CD4-positive, alpha-beta T cell treated with Interleukin-4 for 1 hour (primary cell): ENCODE measurements at regions not wholly inside any gene's neighbourhood (a gene's known extent, or its start where the extent isn't known, plus 50 kb on each side); places are given as distances from the start of the nearest gene placed in this dataset.

ENCODE experiments used
- DNase-seq, 2 donors: peaks; one replicate each; pipeline ENCODE4 v3.0.0-alpha.2; 2020 to 2022

DNA sequence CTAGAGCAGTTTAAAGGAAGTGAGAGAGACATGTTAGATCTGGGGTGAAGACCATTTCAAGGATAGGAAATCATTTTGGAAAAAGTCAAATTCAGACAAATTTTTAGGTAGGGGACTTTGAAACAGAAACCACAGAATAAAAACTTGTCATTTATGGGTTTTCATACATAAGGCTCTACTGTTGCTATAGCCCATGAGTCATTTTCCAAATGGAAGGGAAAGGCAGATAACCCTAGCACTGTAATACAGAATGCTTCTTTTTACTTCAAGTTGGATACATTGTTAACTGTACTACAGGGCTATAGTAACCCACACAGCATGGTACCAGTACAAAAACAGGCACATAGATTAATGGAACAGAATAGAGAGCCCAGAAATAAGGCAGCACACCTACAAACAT, 455.4 kb downstream of the EBF1 start:
- no peak for DNase-seq

DNA sequence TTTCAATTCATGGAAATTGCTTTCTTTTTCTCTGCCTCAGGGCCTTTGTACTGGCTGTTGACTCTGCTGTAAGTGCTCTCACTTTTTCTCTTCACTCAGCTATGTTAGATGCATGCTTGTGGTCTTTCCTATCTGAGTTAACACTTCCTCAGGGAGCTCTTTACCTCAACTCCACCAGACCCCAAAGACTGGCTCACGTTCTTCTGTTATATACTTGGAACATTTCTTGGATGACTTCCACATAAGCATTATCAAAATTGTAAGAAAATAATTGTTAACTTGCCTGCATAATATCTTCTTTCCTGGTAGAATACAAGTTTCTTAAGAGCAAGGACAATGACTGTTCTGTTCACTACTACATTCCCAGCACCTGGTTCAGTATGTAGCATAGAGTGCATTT, 455.9 kb downstream of the EBF1 start:
- no peak for DNase-seq

DNA sequence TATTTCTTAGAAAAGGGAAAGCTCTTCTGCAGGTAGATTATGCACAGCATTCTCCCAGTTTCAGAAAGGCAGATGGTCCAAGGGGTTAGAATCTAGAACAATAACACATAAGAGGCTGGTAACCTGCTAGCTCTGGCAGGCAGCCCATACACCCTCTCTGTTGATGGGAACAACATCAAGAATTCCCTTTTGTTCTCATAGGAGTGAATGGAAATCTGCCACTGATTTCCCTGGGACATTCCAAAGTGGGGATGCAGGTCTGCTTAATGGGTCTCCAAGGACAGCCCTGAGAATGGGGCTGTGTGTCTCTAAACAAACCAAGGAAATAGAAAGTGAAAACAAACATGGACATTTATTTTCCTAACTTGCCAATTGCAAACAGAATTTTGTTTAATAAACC, 456.8 kb downstream of the EBF1 start:
- DNase-seq, result no peak

DNA sequence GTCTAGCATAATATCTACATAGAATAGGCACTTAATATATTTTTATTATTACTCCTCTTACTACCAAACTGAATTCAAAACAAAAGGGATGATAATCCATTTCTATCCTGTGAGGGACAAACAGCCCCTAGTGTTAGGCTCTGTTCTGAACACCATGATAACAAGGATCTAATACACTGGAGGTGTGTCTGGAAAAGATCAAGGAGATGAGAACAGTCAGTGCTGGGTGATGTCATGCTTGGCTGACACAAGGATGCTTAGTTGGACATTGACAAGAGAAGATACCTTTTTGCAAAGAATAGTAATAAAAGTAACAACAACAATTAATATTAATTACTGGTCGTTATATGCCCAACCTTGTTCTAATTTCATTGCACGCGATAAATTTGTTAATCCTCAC, 458.7 kb downstream of the EBF1 start:
- DNase-seq, result no peak

DNA sequence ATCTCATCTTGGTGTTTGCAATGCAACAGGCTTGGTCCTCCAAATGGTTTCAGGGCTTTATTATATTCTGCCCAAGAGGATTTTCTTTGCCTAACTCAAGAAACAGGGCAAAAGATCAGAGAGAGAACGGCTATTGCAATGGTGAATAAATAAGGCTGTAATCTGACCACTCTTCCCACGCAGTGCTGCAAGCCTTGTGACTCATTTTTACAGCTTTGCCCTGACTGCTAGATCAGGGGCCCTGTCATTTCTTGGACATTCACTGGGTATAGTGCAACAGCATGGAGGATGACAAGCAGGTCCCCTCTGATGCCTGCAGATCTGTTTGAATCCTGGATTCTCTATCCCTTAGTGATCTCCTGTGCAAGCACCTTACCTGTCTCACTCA, 459.1 kb downstream of the EBF1 start:
- DNase-seq, result no peak

DNA sequence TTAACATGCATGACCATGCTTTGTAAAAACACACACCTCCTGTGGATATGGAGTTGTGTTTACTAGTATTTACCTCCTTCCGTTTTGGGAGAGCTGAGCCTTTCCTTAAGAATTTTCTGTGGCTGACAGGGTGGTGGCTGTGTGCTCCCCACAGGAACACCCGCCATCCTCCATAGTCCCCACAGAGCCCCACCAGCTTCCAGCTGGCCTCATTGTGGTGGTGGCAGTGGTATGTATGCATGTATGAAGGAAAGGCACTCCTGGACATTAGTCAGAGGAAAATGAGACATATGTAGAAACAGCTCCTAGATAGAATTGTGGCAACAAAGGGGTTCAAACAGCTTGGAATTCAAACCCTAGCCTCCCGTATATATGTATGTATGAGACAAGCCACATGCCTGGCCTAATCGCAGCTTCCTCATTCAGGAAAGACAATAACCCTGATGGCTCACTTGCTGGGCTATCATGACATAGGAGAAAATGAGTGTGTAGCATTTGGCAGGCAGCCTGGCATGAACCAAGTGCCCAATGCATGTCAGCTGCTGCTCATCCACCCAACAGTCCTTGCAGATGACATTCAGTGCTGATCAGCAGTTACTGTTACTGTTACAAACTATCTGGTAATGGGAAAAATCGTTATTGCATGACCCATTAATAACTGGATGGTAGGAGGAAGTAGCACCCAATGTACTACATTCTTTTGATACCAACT, 459.7 kb downstream of the EBF1 start:
- DNase-seq, result no peak

DNA sequence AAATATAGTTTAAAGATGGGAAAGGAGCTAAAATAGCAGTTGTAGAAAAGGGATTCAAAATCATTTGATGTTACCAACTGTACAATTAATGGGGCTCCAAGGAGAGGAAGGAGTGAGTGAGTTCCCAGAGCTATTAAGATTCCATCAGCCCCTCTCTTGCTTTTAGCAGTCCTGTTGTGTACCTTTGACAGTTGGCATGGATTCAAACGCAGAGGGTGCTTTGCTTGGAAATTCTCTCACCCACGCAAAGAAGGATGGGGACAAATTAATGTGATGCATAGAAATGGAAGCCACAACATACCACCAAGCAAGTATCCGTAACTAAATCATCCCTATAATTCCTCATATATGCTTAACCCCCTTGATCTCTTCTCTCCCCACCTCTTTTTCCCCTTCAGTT, 461.3 kb downstream of the EBF1 start:
- no peak for DNase-seq

DNA sequence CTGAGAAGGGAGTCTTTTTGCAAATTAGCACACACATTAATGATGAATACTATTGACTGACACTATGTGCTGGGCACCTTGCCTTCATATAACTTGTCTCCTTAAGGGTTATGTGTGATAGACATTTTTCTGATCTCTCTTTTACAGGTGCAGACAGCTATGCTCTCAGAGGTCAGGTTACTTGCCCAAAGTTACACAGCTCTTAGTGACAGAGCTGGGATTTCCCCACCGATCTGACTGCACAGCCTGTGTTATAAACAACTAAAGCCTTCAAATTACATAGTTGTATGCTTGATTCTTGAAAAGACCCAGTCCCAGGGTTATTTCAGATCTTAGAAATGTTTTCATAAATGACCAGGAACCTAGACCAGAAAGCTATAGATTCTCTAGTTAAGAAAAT, 462.7 kb downstream of the EBF1 start:
- DNase-seq, result no peak

DNA sequence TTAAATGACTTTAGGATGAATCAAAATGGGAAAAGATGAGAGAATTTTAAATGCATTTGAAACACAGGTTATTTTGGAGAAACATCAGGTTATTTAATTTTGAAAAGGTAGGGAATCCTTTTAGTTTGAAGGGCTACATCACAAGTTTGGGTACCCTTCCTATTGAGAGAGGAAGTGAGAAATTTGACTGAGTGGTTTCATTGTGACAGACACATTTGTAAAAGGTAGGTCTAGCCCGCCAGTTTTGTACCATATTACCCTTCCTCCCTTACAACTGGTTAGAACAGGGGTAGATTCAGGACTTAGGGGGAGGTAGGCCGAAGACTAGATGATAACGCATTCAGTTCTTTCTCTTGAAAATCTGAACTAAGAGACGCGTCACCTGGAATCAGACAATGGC, 464.2 kb downstream of the EBF1 start:
- DNase-seq, result no peak

DNA sequence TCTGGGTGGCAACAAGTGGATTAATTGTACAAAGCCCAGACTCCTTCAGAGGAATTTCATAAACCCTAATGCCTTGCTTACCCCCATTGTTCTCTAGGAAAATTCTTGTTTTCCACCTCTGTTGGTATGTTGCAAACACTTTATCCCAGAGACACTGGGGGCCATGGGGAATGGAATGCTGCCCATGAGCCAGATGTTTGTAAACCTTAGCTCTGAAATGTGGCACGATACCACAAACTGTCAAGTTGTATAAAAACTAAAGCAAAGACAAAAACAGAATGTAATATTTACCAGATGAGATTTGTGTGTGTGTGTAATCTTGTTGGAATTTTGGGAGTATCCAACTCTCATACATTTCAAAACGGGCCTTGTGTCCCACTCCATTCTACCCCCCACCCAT, 465.0 kb downstream of the EBF1 start:
- DNase-seq, result no peak

DNA sequence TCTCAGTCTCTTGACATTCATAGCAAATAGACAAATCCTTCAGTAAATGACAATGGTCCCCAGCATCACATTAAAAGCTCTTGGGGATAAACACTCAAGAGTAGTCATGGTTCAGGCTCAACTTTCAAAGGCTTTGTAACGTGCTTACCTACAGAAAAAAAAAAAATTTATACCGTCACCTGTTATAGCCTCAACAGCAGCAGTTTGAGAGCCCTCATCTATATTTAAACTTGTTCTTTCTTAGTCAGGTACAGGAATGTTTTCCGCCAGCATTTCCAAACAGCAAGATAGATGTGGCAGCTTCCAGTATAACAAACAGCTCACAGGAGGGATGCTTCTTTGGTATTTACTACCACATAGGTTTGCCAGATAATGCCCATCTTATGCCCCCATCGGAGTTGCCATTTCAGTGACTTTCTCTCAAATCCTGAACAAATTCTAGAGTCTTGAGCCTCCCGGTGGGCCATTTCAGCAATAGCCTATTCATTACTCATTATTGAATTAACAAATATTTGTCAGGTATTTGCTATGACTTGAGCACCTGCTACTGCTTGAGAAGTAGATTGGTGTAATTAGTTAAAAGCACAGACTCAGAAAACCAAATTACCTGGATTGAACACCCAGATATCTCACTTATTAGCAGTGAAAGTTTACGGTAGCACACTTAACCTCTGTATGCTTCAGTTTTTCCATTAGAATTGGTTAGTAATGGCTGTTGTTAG, 470.0 kb downstream of the EBF1 start:
- no peak for DNase-seq

DNA sequence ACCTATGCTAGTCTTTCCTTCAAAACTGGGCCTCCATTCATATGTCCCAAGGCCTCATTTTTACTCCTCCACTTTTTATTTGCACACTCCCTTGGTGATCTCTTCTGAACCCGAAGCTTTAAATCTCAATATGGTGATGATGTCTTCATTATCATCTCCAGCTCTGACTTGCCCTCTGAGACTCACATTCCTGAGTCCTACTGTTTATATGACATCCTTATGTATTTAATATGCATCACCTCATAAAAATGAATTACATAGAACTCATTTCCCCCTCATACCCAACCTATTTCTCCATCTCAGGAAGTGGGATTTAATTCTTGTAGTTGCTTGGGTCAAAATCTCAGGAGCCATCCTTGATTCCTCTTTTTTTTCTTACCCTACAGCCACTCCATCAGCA, 473.0 kb downstream of the EBF1 start:
- no peak for DNase-seq

DNA sequence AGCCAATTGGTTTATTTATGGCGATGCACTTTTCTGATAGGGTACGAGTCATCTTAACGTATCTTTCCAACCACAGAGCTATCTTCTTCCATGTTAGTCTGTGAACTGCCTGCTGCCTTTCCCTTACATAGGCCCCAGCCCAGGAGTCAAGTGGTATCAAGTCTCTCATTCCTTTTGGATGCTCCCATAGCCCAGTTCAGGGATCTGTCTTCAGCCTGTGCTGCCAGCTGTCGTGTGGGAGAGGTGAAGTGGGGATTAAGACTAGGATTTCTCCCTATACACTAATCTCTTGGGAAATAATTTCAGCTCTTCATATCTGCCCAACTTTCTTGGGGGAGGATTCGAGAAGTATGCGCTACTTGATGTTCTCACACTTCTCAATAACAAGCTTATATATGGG, 475.7 kb downstream of the EBF1 start:
- DNase-seq, result no peak

DNA sequence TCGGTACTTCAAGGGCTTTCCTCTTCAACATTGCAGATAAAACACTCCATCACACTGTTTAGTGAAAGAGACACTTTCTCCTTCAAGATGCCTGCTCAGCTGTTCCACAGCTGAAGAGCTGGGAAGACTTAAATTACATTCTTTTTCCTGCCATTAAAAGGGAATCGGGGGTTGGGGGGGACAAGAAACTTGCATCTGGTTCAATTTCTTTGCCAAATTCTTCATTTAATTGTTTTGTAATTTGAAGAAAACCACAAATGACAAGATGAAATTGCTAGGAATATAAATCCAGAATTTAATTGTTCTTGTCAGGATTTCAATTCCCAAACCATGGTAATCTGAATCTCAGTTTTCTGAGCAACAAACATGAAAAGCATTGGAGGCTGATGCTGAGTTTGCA, 478.3 kb downstream of the EBF1 start:
- no peak for DNase-seq

DNA sequence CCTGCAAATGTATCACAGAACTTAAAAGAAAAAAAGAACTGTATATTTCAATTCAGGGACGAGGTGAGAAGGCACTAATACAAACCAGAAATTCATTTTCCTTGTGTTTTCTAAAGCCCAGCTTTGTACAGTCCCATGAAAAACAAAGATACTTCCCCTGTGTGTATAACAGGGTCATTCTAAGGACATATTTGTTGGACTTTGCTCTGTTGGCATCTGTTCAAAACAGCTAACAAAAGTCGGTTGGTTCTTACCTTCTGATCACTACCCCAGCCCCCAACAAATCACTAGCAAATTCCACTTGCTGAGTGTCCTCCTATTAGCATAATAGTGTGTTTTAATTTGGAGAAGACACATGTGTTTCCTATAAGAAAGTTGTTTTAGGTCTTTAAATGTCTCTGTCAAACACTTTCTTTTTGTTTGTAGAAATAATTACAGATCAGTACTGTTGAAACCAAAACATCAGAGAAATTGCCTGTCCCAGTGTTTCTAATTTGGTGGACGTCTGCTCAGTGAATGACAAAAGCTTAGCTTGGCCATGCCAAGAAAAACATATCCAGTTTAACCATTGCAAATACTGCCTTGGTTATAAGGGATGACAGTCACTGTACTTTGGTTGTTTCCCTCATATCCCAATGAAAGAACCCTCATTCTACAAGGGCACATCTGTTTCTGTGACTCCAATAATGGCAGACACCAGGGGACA, 480.5 kb downstream of the EBF1 start:
- no peak for DNase-seq

DNA sequence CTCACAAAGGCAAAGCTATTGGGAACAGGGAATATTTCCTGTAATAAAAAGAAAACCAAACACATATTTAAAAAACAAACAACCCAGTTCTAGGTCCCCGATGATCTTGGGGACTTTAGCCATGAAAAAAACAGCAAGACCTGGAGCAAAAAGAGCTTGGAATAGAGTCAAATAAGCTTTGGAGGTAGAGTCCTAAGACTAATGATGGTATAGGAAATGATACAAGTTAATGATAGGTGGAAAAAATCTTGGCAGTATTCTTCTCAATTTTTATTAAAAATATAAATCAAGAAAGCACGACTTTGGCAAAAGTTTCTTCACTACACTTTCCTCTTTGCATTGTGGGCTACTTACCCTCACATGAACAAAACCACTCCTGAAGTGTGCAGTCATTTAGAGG, 481.5 kb downstream of the EBF1 start:
- DNase-seq, result no peak

DNA sequence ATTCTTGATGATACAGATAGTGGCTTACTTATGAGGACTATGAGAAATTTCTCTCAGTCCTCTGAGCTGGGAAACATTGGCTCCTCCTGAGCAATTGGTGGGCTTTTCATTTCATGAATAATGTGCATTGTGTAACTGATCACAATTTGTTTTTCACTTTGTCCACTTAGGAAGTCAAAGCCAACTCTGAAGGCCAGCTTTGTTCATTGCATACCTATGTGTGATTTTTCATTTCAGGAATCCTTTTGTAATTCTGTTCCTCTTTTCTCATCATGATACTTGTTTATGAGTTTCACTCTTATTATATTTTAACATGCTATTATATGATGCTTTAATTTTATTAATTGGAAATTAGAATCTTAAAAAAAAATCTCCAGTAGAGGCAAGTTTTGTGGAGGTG, 483.0 kb downstream of the EBF1 start:
- no peak for DNase-seq

DNA sequence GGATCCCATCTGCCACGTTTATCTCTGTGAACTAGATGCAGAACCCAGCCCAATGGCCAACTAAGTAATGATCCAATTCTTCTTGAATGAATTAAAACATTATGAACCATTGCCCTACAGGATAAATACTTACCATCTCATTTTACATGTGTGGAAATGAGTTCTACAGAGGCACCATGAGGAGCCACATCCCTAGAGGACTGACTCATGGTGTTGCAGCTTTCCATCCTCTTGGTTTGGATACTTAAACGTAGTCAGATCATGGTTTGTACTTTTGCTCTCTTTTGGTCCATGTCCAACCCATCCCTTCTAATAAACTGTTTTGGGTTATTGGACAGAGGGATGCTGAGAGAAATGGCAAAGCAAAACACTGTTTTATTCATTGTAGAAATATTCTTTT, 484.8 kb downstream of the EBF1 start:
- DNase-seq, result no peak

DNA sequence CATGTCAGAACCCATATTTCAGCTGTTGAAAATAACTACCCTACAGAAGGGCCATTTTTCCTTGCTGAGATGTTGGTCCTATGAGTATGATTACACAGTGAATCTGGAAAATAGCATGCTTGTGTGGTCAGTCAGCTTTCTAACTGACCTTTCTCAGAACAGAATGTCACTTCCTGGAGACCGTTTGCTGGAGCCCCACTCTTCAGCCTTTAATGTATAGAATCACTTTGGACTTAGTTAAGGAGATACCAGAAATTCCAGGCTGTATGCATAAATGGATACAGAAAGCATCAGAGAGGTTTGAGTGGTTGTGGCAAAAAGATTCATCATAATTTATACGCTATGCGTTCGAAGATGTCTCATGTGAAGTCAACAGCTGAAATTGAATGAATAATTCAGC, 488.1 kb downstream of the EBF1 start:
- no peak for DNase-seq

DNA sequence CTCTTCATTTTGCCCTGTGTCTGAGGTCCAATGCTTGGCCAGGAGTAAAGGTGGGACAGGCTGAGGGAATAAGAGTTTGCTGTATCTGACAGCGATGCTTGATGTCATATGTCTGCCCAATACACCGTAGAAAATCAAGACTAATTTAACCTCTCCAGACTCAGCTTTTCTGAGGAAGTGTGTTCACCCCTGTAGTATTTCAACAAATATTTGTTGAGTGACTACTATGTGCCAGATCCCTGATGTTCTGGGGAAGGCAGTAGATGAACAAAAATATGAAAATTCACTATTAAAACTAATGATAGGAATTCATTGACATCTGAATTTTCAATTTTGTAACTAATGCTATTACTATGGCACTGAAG, 489.7 kb downstream of the EBF1 start:
- DNase-seq, result no peak

DNA sequence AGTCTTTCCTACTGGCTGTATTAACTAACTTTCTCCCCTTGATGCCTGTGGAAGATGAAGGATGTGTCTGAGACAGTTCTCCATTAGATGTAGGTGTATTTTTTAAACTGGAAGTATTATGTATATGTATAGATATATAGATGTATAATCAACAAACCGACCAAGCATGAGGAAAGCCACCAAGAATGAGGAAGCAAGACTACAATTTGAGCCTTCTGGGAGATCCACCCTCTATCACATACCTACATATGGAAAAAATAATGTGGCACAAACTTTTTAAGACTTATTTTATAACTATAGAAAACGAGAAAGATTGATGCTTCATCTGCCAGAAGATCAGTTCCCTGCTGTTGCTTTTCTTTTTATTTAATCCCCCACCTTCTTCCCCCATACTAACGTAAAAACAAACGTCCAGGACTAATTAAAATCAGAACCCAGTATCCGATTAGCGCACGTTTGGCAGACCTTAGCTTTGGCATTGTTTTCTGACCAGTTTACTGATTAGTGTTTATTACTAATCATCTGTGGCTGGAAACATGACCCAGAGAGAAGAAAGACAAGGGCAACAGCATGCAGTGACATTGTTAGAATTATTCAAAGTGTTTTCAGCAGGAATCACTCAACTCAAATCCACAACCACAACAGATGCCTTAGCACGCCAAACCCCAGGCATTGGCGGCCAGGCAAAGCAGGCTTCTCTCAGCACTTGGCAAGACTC, 490.2 kb downstream of the EBF1 start:
- DNase-seq, result no peak

DNA sequence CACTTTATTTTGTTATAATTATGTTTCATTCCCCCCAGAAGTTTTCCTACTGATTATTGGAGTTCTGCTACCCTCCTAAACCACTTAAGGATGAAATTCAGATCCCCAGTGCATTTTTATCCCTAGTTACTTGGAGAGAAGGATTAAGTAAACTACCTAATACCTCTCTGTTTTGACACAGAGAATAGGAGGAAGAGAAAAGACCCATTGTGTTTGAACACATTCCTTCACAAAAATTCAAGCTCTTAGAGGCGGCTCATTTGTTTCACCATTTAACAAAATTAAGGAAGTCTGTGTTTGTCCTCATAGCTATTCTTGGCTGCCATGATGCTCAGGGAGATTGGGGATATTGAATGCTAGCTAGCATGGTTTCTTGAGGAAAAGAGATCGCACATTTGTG, 492.6 kb downstream of the EBF1 start:
- DNase-seq, result no peak

DNA sequence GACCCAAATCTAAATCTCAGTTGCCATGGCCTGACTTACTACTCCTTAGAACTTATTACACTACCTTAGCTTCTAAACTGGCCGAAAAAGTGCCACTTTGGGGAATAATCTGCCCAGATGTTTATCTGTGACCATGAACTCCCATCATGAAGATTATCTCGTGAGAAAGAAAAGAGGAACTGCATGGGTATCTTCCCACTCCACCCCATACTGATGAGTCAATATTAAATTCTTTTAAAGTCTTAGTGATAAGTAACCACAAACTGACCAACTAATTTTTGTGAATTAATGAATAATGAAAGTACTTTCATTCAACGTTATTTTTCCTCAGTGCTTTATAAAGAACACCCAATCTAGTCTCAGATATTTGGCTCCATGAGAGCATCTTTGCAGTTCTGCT, 493.5 kb downstream of the EBF1 start:
- DNase-seq, result no peak

DNA sequence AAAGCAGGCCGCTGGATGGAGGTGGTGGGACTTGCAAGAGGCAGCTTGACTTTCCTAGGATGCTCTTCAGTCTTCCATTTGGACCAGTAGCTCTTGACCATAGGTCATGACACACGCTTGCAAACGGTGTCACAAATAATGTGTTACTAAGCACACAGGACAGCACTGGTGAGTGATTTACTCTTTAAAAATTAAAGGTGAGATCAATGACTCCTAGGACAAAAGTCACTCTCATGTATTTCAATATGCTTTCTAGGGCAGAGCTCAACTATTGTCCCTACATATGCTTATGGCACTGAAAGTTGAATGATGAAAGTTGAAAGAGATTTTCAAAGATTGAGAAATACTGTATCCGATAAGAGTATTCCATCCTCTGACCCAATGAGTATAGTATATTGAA, 496.7 kb downstream of the EBF1 start:
- no peak for DNase-seq
